D721Med (cell line): ENCODE measurements at regions not wholly inside any gene's neighbourhood (a gene's known extent, or its start where the extent isn't known, plus 50 kb on each side); places are given as distances from the start of the nearest gene placed in this dataset.
"Not testable (repeated sequence)": the region's sequence is repeated elsewhere in the genome, so short reads cannot be mapped to it uniquely, and the experiment has no call there.

Experiments used
- DNase-seq: peaks from one replicate; pipeline ENCODE4 v3.0.0; 2011; ENCODE audit warnings: low spot score; ENCODE audit not compliant: insufficient read length
- FAIRE-seq: peaks from 2 replicates; lab custom pipeline; 2011; peaks lifted over from hg19 to GRCh38; lab: Jason Lieb, UNC
- TF ChIP-seq, protein P1 (sequence below): IDR thresholded peaks from 2 replicates; pipeline ENCODE4 v1.5.1; 2012; ENCODE audit warnings: mild to moderate bottlenecking, control low read depth; ENCODE audit not compliant: insufficient read depth; ENCODE audit errors: missing control alignments

DNA sequence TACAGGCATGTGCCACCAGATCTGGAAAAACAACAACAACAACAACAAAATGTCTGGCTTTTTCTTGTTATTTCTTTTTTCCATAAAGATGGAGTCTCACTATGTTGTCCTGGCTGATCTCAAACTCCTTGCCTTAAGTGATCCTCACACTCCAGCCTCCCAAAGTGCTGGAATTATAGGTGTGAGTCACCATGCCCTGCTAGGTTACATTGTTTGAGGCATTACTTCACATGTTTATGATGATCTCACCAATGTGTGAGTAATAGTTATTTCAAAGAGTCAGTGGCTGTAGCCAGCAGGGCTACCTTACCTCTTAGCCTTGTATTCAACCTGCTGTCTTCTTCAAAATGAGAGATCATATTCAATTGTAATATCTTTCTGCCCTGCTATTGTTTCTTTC is 445.7 kb downstream of the AMY1C start:
- peak; percentile 35 for FAIRE-seq
- no peak for DNase-seq
- TF ChIP-seq, protein P1, sequence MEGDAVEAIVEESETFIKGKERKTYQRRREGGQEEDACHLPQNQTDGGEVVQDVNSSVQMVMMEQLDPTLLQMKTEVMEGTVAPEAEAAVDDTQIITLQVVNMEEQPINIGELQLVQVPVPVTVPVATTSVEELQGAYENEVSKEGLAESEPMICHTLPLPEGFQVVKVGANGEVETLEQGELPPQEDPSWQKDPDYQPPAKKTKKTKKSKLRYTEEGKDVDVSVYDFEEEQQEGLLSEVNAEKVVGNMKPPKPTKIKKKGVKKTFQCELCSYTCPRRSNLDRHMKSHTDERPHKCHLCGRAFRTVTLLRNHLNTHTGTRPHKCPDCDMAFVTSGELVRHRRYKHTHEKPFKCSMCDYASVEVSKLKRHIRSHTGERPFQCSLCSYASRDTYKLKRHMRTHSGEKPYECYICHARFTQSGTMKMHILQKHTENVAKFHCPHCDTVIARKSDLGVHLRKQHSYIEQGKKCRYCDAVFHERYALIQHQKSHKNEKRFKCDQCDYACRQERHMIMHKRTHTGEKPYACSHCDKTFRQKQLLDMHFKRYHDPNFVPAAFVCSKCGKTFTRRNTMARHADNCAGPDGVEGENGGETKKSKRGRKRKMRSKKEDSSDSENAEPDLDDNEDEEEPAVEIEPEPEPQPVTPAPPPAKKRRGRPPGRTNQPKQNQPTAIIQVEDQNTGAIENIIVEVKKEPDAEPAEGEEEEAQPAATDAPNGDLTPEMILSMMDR = no peak

DNA sequence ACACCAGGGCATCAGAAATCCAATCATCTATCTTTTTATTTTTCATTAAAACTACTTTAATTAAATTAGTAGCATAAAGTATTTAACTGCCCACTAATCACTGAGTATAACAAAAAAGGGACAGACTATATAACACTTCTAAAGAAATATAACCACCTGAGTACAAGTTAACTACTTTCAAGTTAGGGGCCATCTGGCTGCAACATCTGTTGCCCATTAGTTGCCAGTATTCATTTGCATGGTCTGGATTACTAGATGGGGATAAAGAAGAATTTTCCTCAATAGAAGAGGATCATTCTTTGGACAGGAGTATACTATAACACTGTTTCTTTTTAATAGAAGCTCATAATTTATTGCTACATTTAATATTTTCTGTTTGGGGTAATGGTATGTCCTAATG is 446.4 kb downstream of the AMY1C start:
- TF ChIP-seq, protein P1 = no peak
- DNase-seq (no peak), FAIRE-seq (peak; percentile 48)

DNA sequence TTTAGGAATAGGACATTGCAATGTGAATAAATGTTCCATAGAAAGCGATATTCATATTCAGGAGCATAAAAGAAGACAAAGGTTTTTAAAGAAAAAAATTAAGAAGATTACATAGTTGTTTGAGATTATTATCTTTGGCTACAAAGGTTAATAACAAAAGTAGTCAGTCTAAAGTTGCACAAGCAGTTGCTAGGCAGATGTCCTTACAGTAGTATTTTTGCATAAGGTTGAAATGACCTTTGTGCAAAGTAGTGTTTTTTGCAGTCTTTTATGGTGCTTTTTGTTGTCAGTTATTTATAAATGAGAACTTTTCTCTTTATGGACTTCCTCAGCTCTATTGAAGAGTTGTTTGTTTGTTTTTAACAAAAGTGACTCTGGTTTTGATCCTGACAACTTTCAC is 447.8 kb downstream of the AMY1C start:
- DNase-seq = no peak
- FAIRE-seq = no peak
- TF ChIP-seq, protein P1 = no peak

DNA sequence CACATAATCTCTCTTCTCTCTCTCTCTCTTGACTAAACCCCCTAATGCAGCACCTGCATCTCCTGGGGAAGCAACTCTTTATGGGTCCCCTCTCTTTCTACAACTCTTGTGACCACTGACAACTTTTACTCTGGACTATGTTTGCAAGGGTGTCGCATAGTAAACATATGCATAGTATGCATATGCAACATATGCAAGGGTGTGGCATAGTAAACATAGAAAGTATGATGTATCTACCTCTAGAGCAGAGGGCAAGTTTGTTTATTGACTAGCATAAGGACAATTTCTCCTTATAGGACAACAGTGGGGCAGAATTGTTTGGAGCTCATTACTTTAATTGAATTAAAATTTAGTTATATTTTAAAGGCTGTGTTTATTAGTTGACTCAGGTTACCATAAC is 462.5 kb downstream of the AMY1C start:
- FAIRE-seq (no peak), DNase-seq (no peak)
- TF ChIP-seq, protein P1 = no peak

DNA sequence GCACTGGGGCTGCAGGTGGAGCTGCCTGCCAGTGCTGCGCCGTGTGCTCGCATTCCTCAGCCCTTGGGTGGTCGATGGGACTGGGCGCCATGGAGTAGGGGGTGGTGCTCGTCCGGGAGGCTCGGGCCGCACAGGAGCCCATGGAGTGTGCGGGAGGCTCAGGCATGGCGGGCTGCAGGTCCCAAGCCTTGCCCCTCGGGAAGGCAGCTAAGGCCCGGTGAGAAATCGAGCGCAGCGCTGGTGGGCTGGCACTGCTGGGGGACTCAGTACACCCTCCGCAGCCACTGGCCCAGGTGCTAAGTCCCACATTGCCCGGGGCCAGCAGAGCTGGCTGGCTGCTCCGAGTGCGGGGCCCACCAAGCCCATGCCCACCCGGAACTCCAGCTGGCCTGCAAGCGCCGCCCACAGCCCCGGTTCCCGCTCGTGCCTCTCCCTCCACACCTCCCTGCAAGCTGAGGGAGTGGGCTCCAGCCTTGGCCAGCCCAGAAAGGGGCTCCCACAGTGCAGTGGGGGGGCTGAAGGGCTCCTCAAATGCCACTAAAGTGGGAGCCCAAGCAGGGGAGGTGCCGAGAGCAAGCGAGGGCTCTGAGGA is 467.8 kb downstream of the AMY1C start:
- not testable (repeated sequence) for DNase-seq, FAIRE-seq

DNA sequence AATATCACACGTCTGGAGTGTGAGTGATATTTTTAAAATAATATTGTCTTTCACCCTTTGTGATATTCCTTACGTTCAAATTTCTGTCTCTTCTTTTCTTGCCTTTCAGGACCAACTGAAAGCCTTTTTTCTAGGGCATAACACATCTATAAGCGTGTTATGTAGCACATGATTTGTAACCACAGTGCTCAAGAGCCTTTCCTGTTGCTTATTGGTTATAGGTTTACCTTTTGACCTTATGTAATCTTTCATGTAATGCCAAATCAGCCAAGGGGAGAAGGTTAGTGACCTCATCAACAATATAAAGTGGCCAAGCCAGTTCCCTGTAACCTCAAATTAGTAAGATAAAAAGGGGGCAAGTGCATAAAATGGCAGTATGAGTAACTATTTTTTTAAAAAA is 480.2 kb downstream of the AMY1C start:
- no peak for DNase-seq
- FAIRE-seq = no peak

DNA sequence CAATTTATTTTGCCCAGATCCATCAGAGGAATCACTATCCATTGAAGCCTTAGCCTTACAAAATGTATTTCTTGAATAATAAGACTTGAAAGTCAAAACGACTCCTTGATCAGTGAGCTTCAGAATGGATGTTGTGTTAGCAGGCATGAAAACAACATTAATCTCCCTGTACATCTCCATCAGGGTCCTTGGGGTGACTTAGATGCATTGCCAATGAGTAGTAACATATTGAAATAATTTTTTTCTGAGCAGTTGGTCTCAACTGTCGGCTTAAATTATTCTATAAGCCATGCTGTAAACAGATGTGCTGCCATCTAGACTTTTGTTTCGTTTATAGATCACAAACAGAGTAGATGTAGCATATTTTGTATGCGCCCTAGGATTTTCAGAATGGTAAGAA is 482.0 kb downstream of the AMY1C start:
- DNase-seq (no peak), FAIRE-seq (no peak)
- TF ChIP-seq, protein P1 = no peak

More for the DNA sequence above, 480.2 kb downstream of the AMY1C start:
- TF ChIP-seq, protein P1 = no peak

DNA sequence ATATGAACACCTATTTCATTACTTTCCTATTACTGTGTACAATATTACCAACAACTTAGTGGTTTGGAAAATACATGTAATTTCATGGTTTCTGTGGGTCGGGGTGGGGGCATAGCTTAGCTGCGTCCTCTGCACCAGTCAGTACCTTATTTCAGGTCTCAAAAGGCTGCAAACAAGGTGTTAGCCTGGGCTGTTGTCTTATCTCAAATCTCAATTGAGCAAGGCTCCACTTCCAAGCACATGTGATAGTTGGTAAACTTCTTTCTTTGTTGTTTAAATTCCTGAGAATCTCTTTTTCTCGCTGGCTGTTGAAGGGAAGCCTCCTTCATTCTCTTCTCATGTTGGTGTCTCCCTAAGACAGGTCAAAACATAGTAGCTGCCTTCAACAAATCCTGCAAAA is 485.4 kb downstream of the AMY1C start:
- no peak for DNase-seq
- TF ChIP-seq, protein P1 = no peak
- FAIRE-seq = no peak
